SK-N-SH (cell line): ENCODE measurements at regions not wholly inside any gene's neighbourhood (a gene's known extent, or its start where the extent isn't known, plus 50 kb on each side); places are given as distances from the start of the nearest gene placed in this dataset.

Experiments used
- CTCF ChIA-PET: fragments of 300-600, 350-600 bp; formaldehyde crosslinking; extraction: SDS; loops from one replicate; lab custom pipeline; 2021; lab: Yijun Ruan, JAX
- POLR2A ChIA-PET: fragments of 350-600 bp; sonication (Branson Sonifier 250); formaldehyde crosslinking; extraction: SDS; loops from one replicate; lab custom pipeline; 2020; ENCODE audit warnings: antibody characterized with exemption, inconsistent platforms; lab: Yijun Ruan, JAX
- DNase-seq: peaks from one replicate; pipeline ENCODE4 v3.0.0; 2012
- H2AFZ ChIP-seq: fragments of 200-600 bp; sonication (generic); 2 replicates; pipeline ENCODE4 v1.8.1; 2016; ENCODE audit warnings: antibody characterized with exemption, mild to moderate bottlenecking, low read depth
- H3F3A ChIP-seq: fragments of 200-600 bp; sonication (generic); replicated peaks from 2 replicates; pipeline ENCODE3; 2016; ENCODE audit warnings: antibody characterized with exemption, mild to moderate bottlenecking; ENCODE audit not compliant: insufficient read depth
- H3K27ac ChIP-seq, 2 experiments: fragments of 200-500 bp in 1 of 2; fragments of 200-600 bp in 1 of 2; sonication (Bioruptor generic) in 1 of 2; sonication (generic), shearing (Covaris generic) in 1 of 2; 2 replicates each; pipeline versions ENCODE4 v1.5.1 to v1.6.1; 2014 to 2016; ENCODE audit warnings: low read depth in 2 of 2, inconsistent platforms in 1 of 2, low read length in 1 of 2, mild to moderate bottlenecking in 1 of 2, mixed read lengths in 1 of 2
- H3K27me3 ChIP-seq: fragments of 200-600 bp; sonication (generic), shearing (Covaris generic); 2 replicates; pipeline ENCODE4 v1.6.1; 2016; ENCODE audit warnings: mixed run types; ENCODE audit not compliant: insufficient read depth
- H3K36me3 ChIP-seq, 2 experiments: fragments of 200-500 bp in 1 of 2; fragments of 200-600 bp in 1 of 2; sonication (Bioruptor generic) in 1 of 2; sonication (generic) in 1 of 2; replicated peaks in 1 of 2; 2 replicates each; pipeline versions ENCODE3 to v1.5.1; 2014 to 2016; ENCODE audit warnings: low read length in 1 of 2, mild to moderate bottlenecking in 1 of 2; ENCODE audit not compliant: insufficient read depth in 2 of 2, control insufficient read depth in 1 of 2
- H3K4me1 ChIP-seq, 2 experiments: fragments of 200-500 bp in 1 of 2; fragments of 200-600 bp in 1 of 2; sonication (Bioruptor generic) in 1 of 2; sonication (generic), shearing (Covaris generic) in 1 of 2; 2 replicates each; pipeline versions ENCODE4 v1.5.1 to v1.6.1; 2014 to 2016; ENCODE audit warnings: low read depth in 1 of 2, low read length in 1 of 2, mixed run types in 1 of 2; ENCODE audit not compliant: insufficient read depth in 2 of 2, control insufficient read depth in 1 of 2
- H3K4me2 ChIP-seq: fragments of 200-600 bp; sonication (generic), shearing (Covaris generic); 2 replicates; pipeline ENCODE4 v1.6.1; 2017; ENCODE audit warnings: mixed run types
- H3K4me3 ChIP-seq, 2 experiments: fragments of 200-500 bp in 1 of 2; fragments of 200-600 bp in 1 of 2; sonication (Bioruptor generic) in 1 of 2; sonication (generic), shearing (Covaris generic) in 1 of 2; 2 replicates each; pipeline versions ENCODE4 v1.5.1 to v1.8.1; 2014 to 2016; ENCODE audit warnings: low read depth in 2 of 2, inconsistent platforms in 1 of 2, low read length in 1 of 2, mild to moderate bottlenecking in 1 of 2, mixed read lengths in 1 of 2, moderate library complexity in 1 of 2
- H3K79me2 ChIP-seq: fragments of 200-600 bp; sonication (generic); 2 replicates; pipeline ENCODE4 v1.8.1; 2017; ENCODE audit warnings: mild to moderate bottlenecking; ENCODE audit not compliant: insufficient read depth
- H3K9ac ChIP-seq: fragments of 200-600 bp; sonication (generic); 2 replicates; pipeline ENCODE4 v1.6.1; 2017; ENCODE audit warnings: mixed run types
- H3K9me2 ChIP-seq: fragments of 200-600 bp; sonication (generic); 2 replicates; pipeline ENCODE4 v1.6.1; 2017; ENCODE audit warnings: mixed run types
- H3K9me3 ChIP-seq: fragments of 200-600 bp; sonication (generic); 2 replicates; pipeline ENCODE4 v1.6.1; 2017; ENCODE audit warnings: mixed run types, mild to moderate bottlenecking, moderate library complexity
- H4K20me1 ChIP-seq: fragments of 200-600 bp; sonication (generic); 2 replicates; pipeline ENCODE4 v1.6.1; 2017; ENCODE audit warnings: mild to moderate bottlenecking, mixed run types; ENCODE audit not compliant: insufficient read depth
- CHD2 ChIP-seq: fragments of 150-350 bp; IDR thresholded peaks from 2 replicates; pipeline ENCODE4 v1.6.1; 2018; ENCODE audit warnings: low read length; ENCODE audit not compliant: partially characterized antibody
- ELF1 ChIP-seq: IDR thresholded peaks from 2 replicates; pipeline ENCODE4 v1.4.0; 2012
- EP300 ChIP-seq, 2 experiments: IDR thresholded peaks; 2 replicates each; pipeline versions ENCODE4 v1.4.0 to v1.6.1; 2012; ENCODE audit warnings: borderline replicate concordance in 1 of 2, low read depth in 1 of 2, low read length in 1 of 2
- FOSL2 ChIP-seq: IDR thresholded peaks from 2 replicates; pipeline ENCODE4 v1.4.0; 2012; ENCODE audit warnings: low read depth, mild to moderate bottlenecking, moderate library complexity, borderline replicate concordance
- FOXJ3 ChIP-seq: sonication (generic); formaldehyde crosslinking; IDR thresholded peaks from 2 replicates; pipeline ENCODE4 v1.5.1; 2020; ENCODE audit warnings: mild to moderate bottlenecking, missing genetic modification reagents
- GABPA ChIP-seq: IDR thresholded peaks from 2 replicates; pipeline ENCODE4 v1.4.0; 2012; ENCODE audit warnings: low read depth, mild to moderate bottlenecking
- IRF3 ChIP-seq: fragments of 150-350 bp; IDR thresholded peaks from 2 replicates; pipeline ENCODE4 v1.6.1; 2016; ENCODE audit warnings: mild to moderate bottlenecking, low read depth, low read length
- JUND ChIP-seq: IDR thresholded peaks from 2 replicates; pipeline ENCODE4 v1.4.0; 2012
- MXI1 ChIP-seq: IDR thresholded peaks from 2 replicates; pipeline ENCODE4 v1.6.1; 2012; ENCODE audit warnings: mild to moderate bottlenecking, low read depth, low read length, improper control_type of control experiment
- NFIC ChIP-seq: IDR thresholded peaks from 2 replicates; pipeline ENCODE4 v1.4.0; 2012; ENCODE audit warnings: borderline replicate concordance
- PBX3 ChIP-seq: IDR thresholded peaks from 2 replicates; pipeline ENCODE4; 2012
- RAD21 ChIP-seq: IDR thresholded peaks from 2 replicates; pipeline ENCODE4 v1.6.1; 2012; ENCODE audit warnings: mild to moderate bottlenecking, low read length
- RCOR1 ChIP-seq: fragments of 150-350 bp; IDR thresholded peaks from 2 replicates; pipeline ENCODE4 v1.6.1; 2017; ENCODE audit warnings: antibody characterized with exemption, low read length
- SIN3A ChIP-seq: IDR thresholded peaks from 2 replicates; pipeline ENCODE4 v1.6.1; 2012; ENCODE audit warnings: low read depth, mild to moderate bottlenecking, low read length, moderate library complexity, borderline replicate concordance
- SMC3 ChIP-seq: IDR thresholded peaks from 2 replicates; pipeline ENCODE4 v1.6.1; 2012; ENCODE audit warnings: low read depth, low read length, improper control_type of control experiment
- TAF1 ChIP-seq: IDR thresholded peaks from 2 replicates; pipeline ENCODE4 v1.6.1; 2012; ENCODE audit warnings: low read depth, mild to moderate bottlenecking, low read length, moderate library complexity, borderline replicate concordance
- TCF12 ChIP-seq: IDR thresholded peaks from 2 replicates; pipeline ENCODE4 v1.4.0; 2012
- USF2 ChIP-seq: fragments of 150-350 bp; IDR thresholded peaks from 2 replicates; pipeline ENCODE4 v1.6.1; 2017; ENCODE audit warnings: antibody characterized with exemption, low read length, low read depth, borderline replicate concordance
- YY1 ChIP-seq: IDR thresholded peaks from 2 replicates; pipeline ENCODE4 v1.4.0; 2012; ENCODE audit warnings: low read depth, mild to moderate bottlenecking
- WGBS: methylation state at CpG from one replicate; pipeline ENCODE4 v1.1.6; 2017; ENCODE audit warnings: low lambda C conversion rate; 5-methylcytosine and 5-hydroxymethylcytosine counted together

GRCh38 chr16:9680968-9681367 is 501.3 kb downstream of the GRIN2A start:
- no peak overlapping the region for H2AFZ ChIP-seq
- no peaks in the 10 kb centered on the region for H3K79me2 ChIP-seq
- 31% methylated on average over 2 of the region's 2 CpGs for WGBS
- no peaks in the 10 kb centered on the region for H3K4me1 ChIP-seq
- no peaks in the 10 kb centered on the region for H3K9me3 ChIP-seq
- DNase-seq = no peak
- ChIA-PET POLR2A (no interaction called here), CTCF (interaction anchor here (1.0 kb wide), 1 partner anchor 33 kb away, joined by 3 read pairs; no protein-coding TSS in a partner anchor)
- H4K20me1 ChIP-seq = no peaks in the 10 kb centered on the region
- TF ChIP-seq FOSL2 = no peak
- TF ChIP-seq ELF1 = no peak
- no peak for TF ChIP-seq CHD2
- no peak for TF ChIP-seq TAF1
- no peak for TF ChIP-seq FOXJ3 (CRISPR knock-in tag)
- no peak for TF ChIP-seq PBX3
- H3K27me3 ChIP-seq = no peaks in the 10 kb centered on the region
- H3K9ac ChIP-seq = no peak overlapping the region
- no peaks in the 10 kb centered on the region for H3K36me3 ChIP-seq
- no peaks in the 10 kb centered on the region for H3K9me2 ChIP-seq
- H3K27ac ChIP-seq = no peak overlapping the region
- no peak overlapping the region for H3K4me2 ChIP-seq
- no peaks in the 10 kb centered on the region for H3F3A ChIP-seq
- H3K4me3 ChIP-seq = no peak overlapping the region

GRCh38 chr16:9681508-9681907 is 500.7 kb downstream of the GRIN2A start:
- TF ChIP-seq IRF3 (no peak), TCF12 (no peak), FOXJ3 (CRISPR knock-in tag) (no peak), FOSL2 (no peak), MXI1 (no peak), NFIC (no peak), SMC3 (no peak), USF2 (no peak), RCOR1 (no peak), JUND (no peak), SIN3A (no peak), ELF1 (no peak), GABPA (no peak), YY1 (no peak), RAD21 (no peak), TAF1 (no peak), EP300 (IDR thresholded peaks at IDR 0.05; ENCODE audit: borderline replicate concordance in 1 of 2, low read depth in 1 of 2, low read length in 1 of 2) (no peak)
- Histone ChIP-seq H3K79me2 (no peaks in the 10 kb centered on the region), H3K27me3 (no peaks in the 10 kb centered on the region), H3K27ac (no peak overlapping the region), H2AFZ (no peak overlapping the region), H3K9me2 (no peaks in the 10 kb centered on the region), H3K36me3 (no peaks in the 10 kb centered on the region), H4K20me1 (no peaks in the 10 kb centered on the region), H3K9me3 (no peaks in the 10 kb centered on the region), H3K9ac (no peak overlapping the region), H3F3A (no peaks in the 10 kb centered on the region), H3K4me2 (no peak overlapping the region), H3K4me1 (no peaks in the 10 kb centered on the region), H3K4me3 (no peak overlapping the region)
- no peak for DNase-seq
- ChIA-PET POLR2A (no interaction called here), CTCF (no interaction called here)
- WGBS = 31% methylated on average over 8 of the region's 9 CpGs
